Mammary epithelial cell (primary cell): ENCODE measurements at regions not wholly inside any gene's neighbourhood (a gene's known extent, or its start where the extent isn't known, plus 50 kb on each side); places are given as distances from the start of the nearest gene placed in this dataset.

Source experiments
- CTCF ChIP-seq, 2 donors: IDR thresholded peaks in 1 of 2; conservative IDR thresholded peaks in 1 of 2; 2 replicates each; pipeline ENCODE4 v1.5.1; 2011 to 2012; ENCODE audit warnings: inconsistent platforms in 2 of 2, low read length in 2 of 2, mild to moderate bottlenecking in 2 of 2, control low read depth in 1 of 2, low read depth in 1 of 2; ENCODE audit not compliant: insufficient read depth in 1 of 2; ENCODE audit errors: extremely low read depth in 1 of 2
- EZH2 ChIP-seq: IDR thresholded peaks from 2 replicates; pipeline ENCODE4 v1.6.1; 2012; ENCODE audit warnings: low read length, inconsistent platforms, borderline replicate concordance

DNA sequence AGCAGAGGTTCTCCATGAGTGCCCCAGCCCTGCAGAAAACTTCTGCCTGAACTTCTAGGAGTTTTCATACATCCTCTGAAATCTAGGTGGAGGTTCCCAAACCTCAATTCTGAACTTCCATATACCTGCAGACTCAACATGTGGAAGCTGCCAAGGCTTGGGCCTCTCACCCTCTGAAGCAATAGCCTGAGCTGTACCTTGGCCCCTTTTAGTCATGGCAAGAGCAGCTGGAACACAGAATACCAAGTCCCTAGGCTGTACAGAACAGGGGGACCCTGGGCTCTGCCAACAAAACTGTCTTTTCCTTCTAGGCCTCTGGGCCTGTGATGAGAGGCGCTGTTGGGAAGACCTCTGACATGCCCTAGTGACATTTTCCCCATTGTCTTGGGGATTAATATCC, 494.3 kb upstream of the FOXG1 start:
- no peak for TF ChIP-seq CTCF (conservative IDR thresholded peaks at IDR 0.05 in 1 of 2, IDR thresholded peaks at IDR 0.05 in 1 of 2; ENCODE audit: extremely low read depth in 1 of 2, insufficient read depth in 1 of 2, low read depth in 1 of 2, low read length in 2 of 2)
- no peak for TF ChIP-seq EZH2
